Smooth muscle cell of the brain vasculature (primary cell): ENCODE measurements at regions not wholly inside any gene's neighbourhood (a gene's known extent, or its start where the extent isn't known, plus 50 kb on each side); places are given as distances from the start of the nearest gene placed in this dataset.

ENCODE experiments used
- DNase-seq: peaks from one replicate; pipeline ENCODE4 v3.0.0-alpha.2; 2012; ENCODE audit warnings: low read depth, low spot score

DNA sequence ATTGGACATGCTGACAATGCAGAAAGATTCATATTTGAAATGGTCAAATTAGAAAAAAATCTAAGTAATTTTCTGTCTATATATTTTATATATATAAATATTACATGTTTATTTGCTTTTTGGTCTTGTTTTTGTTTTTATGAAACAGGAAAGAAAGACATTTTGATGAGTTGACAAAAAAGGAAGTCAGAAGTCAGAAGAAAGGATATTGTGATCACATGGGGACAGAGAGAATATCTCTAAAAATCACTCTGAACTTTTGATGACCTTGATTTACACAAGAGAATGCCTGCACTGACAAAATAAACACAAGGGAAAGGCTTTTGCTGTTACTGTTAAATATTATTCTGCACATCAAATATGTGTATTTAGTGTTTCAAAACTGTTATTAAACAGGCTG, 811.2 kb downstream of the SI start:
- DNase-seq: no peak

- no peak for DNase-seq
Observed at GRCh38 chr3:164250923-164251322, 827.4 kb downstream of the SI start.

DNA sequence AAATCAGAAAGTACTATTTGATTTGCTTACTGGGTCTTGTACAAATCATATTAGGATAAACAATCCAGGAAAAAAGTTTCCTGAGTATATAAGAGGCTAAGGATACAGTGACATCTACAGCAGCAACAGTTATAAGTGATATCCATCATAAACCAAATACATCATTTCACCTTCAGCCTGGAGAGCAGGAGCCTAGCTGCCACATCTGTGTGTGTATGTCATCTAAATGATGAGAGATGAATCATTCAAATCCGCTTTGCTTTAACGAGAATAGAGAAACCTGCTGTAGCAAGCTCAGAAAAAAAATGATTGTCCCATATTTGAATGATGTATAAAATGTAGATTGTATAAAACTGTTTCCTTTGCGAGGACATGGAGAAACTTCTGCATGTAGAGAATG, 841.4 kb downstream of the SI start:
- no peak for DNase-seq

DNA sequence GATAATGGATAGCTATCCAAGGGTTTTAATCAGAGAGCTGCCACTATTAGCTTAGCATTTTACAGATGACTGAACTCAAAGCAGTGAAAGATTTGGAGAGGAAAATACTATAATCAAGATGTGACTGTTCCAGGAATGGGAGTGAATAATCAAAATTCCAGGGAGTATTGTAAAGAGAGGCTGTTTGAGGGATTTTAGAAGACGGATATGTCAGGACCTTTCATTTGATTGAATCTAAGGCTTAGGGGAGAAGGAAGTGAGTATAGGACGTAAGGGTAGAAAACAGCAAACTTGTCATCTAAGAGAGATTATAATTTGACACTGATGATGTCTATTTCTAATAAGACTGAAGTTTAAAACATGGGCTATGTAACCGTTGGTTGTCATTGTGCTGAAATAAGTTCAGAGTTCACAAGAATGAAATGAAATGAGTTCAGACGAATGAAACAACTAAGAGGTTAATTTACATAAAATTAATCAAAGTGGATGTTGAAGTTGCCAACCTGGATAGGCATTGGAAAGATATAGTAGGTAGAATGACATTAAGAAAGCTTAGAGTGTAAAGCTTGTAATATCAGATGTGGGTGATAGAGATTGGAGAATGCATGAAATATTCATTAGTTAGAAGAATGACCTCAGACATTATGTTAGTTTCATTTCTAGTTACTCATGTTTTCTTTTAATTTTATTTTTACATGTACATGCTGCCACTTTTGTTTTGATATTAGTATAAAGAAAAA, 842.8 kb downstream of the SI start:
- DNase-seq: no peak

GRCh38 chr3:164233951-164234350, 844.3 kb downstream of the SI start:
- no peak for DNase-seq

DNA sequence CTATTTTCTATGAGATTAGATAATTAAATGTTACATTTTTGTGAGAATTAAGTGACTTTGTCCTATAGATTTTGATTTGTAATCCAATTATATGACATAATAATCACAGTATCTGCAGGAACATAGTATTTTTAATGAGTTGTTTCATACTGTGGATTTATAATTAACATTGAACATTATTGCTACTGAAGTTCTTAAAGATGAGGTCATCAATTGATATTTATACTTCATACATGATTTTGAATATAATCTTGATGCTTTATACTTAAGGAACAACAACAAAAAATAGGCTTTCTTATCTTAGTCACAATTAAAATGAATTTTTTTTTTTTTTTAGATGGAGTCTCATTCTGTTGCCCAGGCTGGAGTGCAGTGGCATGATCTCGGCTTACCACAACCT, 846.6 kb downstream of the SI start:
- DNase-seq: no peak

DNA sequence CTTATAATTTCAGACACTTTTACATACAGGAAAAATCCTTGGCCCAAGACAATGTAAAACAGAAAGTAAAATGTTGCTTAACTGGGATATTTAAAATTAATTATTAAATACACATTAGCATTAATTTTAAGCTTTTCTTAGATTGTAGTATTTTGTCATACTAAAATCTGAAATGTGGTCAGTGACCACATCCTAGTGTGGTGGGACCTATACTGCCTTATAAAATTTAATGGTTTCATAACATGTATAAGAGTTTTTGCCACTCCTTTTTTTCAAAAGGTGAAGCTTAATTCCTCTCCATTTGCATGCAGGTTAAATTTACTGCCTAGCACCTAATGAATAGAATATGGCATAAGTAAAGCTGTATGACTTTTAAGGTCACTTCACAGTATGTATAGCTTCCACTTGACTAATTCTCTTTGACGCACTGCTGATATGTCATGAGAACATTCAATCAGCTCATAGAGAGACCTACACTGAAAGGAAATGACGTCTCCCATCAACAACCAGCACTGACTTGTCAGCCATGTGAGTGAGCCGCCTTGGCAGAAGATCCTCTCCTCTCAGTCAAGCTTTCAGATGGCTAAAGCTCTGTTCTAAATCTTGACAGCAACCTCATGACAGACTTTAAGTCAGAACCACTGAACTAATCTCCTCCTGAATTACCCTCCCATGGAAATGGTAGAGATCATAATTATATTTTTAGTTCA, 847.8 kb downstream of the SI start:
- DNase-seq: no peak

DNA sequence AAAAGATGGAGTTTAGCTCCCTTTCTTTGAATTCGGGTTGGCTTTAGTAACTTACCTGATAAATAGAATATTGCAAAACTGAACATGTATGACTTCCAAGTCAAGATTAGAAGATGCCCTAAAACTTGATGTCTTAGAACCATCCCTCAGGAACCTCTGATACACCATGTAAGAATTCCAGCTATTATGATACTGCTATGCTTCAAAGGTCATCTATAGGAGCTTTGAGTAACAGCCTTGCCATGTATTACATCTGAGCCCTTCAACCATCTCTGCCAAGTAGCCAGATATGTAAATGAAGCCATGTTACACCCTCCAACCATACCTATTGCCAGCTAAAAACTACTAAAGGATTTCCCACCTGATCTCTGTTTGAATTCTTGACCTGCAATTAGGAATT, 854.2 kb downstream of the SI start:
- no peak for DNase-seq

GRCh38 chr3:164222197-164222596, 856.1 kb downstream of the SI start:
- no peak for DNase-seq

DNA sequence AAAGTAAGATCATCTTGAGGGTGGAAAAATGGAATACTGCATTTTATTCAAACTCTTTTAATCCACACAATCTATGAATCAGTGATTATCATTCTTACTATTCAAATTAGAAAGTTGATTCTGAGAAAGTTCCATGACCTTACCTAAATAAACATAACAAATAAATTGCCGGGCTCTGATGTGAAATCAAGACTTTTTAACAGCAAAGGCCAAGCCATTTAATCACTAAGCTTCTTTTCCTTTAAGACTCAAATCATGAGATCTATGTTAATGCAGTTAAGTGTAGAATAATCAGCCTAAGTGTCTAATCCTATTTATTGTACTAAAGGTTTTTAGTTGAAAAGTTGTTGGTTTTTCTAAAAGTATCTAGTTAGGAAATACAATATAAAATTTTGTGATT, 857.0 kb downstream of the SI start:
- DNase-seq: no peak

- no peak for DNase-seq
Observed at GRCh38 chr3:164209363-164209762, 868.9 kb downstream of the SI start.

DNA sequence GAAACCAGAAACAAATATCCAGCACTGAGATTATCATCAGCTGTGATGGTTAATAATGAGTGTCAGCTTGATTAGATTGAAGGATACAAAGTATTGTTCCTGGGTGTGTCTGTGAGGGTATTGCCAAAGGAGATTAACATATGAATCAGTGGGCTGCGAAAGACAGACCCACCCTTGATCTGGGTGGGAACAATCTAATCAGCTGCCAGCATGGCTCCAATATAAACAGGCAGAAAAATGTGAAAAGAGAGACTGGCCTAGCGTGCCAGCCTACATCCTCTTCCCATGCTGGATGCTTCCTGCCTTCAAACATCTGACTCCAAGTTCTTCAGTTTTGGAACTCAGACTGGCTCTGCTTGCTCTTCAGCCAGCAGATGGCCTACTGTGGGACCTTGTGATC, 869.5 kb downstream of the SI start:
- no peak for DNase-seq

GRCh38 chr3:164208048-164208447, 870.2 kb downstream of the SI start:
- no peak for DNase-seq

DNA sequence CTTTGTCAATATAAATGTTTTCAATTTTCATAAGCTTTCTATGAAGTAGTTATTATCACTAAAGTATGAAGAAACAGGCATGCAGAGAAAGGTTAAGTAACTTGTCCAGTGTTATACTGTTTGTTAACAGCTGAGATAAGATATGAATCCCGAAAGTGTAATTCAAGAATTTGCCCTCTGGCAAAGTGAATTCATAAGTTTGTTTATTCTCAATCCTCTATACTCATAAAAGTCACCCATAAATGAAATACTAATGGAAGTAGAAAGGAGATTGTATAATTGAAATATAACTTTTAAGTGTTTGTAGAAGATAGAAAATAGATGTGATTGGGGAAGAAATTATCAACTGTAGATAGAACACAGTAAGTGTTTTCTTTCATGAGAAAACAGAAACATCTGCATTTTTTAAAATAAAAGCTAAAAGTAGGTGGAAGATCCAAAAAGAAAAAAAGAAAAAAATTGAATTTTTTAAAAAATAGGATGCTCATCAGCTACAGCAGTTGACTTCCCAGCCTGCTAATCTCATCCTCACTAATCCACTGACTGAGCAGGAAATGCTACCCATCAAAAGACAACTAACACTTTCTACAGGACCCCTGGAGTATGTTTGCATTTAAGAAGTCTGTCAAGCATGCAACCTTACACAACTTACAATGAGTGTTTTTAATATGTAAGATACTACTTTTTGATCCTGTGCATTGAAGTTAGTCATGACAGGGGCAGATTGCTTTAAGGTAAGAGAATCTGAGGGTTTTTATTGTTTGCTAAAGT, 878.1 kb downstream of the SI start:
- no peak for DNase-seq

DNA sequence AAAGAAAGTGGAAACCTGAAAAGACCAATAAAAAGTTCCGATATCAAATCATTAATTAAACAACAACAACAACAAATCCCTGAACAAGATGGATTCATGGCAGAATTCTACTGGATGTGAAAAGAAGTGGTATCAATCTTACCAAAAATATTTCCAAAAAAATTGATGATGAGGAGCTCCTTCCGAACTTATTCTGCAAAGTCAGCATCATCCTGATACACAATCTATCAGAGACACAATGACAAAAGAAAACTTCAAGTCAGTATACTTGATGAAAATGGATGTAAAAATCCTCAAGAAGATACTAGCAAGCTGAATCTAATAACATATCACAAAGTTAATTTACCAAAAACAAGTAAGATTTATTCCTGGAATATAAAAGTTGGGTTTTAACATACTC, 881.8 kb downstream of the SI start:
- DNase-seq: no peak

GRCh38 chr3:164194842-164195241, 883.5 kb downstream of the SI start:
- no peak for DNase-seq

DNA sequence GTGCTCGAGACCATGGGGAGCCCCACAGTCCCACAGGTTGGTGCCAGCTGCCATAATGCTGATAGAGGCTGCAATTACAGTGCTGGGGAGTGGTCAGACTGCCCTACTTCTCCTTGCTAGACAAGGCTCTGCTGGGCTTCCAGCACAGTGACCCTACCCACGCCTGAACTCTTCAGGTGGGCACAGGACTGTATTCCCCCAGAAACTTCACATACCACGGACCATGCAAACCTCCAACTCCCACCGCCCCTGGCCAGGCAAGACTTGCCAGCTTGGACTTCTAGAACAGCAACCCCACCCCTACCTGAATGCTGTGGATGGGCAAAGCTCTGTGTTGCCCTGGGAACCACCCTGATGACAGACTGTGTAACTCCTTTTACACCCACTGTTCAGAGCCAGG, 885.3 kb downstream of the SI start:
- no peak for DNase-seq

GRCh38 chr3:164190566-164190965, 887.7 kb downstream of the SI start:
- DNase-seq: no peak

GRCh38 chr3:164186095-164186494, 892.2 kb downstream of the SI start:
- DNase-seq: no peak

DNA sequence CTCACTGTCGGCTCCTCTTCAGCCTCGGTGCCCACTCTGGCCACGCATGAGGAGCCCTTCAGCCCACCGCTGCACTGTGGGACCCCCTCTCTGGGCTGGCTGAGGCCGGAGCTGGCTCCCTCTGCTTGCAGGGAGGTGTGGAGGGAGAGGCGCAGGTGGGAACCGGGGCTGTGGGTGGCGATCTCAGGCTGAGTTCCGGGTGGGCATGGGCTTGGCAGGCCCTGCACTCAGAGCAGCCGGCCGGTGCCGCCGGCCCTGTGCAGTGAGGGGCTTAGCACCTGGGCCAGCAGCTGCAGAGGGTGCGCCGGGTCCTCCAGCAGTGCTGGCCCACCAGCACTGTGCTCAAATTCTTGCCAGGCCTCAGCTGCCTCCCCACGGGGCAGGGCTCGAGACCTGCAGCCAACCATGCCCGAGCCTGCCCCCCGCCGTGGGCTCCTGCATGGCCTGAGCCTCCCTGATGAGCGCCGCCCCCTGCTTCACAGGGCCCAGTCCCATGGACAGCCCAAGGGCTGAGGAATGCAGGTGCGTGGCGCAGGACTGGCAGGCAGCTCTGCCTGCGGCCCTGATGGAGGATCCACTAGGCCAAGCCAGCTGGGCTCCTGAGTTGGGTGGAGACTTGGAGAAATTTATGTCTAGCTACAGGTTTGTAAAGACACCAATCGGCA, 899.1 kb downstream of the SI start:
- no peak for DNase-seq

DNA sequence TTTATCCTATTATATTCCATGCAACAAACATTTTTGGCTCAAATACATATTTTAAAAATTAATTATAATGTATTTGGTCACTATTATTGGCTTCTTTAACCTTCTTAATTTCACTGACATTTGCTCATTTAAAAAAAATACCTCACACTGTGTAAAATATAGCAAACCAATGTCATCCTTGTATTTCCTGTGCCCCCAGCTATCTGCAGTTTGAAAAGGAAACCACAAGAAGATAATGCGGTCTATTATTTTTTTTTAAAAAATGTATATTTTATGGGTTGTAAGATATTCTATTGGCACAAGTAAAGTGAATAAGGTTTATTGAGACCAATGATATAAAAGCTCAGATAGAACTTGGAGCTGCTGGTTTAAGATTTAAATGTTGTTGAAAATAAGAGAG, 904.2 kb downstream of the SI start:
- no peak for DNase-seq

GRCh38 chr3:164155400-164155799, 922.9 kb downstream of the SI start:
- no peak for DNase-seq
